ENCODE measurements at regions not wholly inside any gene's neighbourhood (a gene's known extent, or its start where the extent isn't known, plus 50 kb on each side); places are given as distances from the start of the nearest gene placed in this dataset.
A peak's percentile ranks its signal among the peaks of the same experiment; 100 is the strongest.

- TF ChIP-seq DEAF1 (CRISPR knock-in tag; IDR thresholded peaks at IDR 0.05), result no peak
- no peak for TF ChIP-seq L3MBTL2 (IDR thresholded peaks at IDR 0.05)
- no peak for TF ChIP-seq E4F1 (CRISPR knock-in tag; IDR thresholded peaks at IDR 0.05; ENCODE audit: borderline replicate concordance)
- TF ChIP-seq MYC (IDR thresholded peaks at IDR 0.05; ENCODE audit: low read depth, low read length), result no peak
- no peak for TF ChIP-seq MYC (CRISPR knock-in tag; IDR thresholded peaks at IDR 0.05; ENCODE audit: borderline replicate concordance, low read depth)
- TF ChIP-seq PBX2 (CRISPR knock-in tag; IDR thresholded peaks at IDR 0.05; ENCODE audit: low read depth), result no peak
- TF ChIP-seq PBX2 (tag; conservative IDR thresholded peaks at IDR 0.05; ENCODE audit: low read depth), result peak; percentile 92
- TF ChIP-seq ZNF76 (CRISPR knock-in tag; IDR thresholded peaks at IDR 0.05; ENCODE audit: borderline replicate concordance), result no peak
- TF ChIP-seq ZNF668 (CRISPR knock-in tag; IDR thresholded peaks at IDR 0.05), result no peak
- TF ChIP-seq ZNF436 (CRISPR knock-in tag; IDR thresholded peaks at IDR 0.05), result no peak
- TF ChIP-seq, protein P1, sequence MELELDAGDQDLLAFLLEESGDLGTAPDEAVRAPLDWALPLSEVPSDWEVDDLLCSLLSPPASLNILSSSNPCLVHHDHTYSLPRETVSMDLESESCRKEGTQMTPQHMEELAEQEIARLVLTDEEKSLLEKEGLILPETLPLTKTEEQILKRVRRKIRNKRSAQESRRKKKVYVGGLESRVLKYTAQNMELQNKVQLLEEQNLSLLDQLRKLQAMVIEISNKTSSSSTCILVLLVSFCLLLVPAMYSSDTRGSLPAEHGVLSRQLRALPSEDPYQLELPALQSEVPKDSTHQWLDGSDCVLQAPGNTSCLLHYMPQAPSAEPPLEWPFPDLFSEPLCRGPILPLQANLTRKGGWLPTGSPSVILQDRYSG (tag; conservative IDR thresholded peaks at IDR 0.05; ENCODE audit: low read depth), result no peak
- no peak for TF ChIP-seq BMI1 (IDR thresholded peaks at IDR 0.05; ENCODE audit: low read length)
- TF ChIP-seq NFE2 (IDR thresholded peaks at IDR 0.05; ENCODE audit: low read depth), result peak; percentile 71
- TF ChIP-seq RCOR1 (IDR thresholded peaks at IDR 0.05; ENCODE audit: borderline replicate concordance in 1 of 2, low read depth in 2 of 2, low read length in 2 of 2), result peak in 1 of 2 experiments; percentile 44; a peak in 1 of 4 replicates
- TF ChIP-seq ZNF121 (CRISPR knock-in tag; conservative IDR thresholded peaks at IDR 0.05), result no peak
- no peak for TF ChIP-seq RBM22 (IDR thresholded peaks at IDR 0.05; ENCODE audit: low read depth, low read length, poor library complexity, severe bottlenecking)
- TF ChIP-seq SOX6 (IDR thresholded peaks at IDR 0.05), result peak; percentile 71; the same call in 1 of the 2 replicates
- TF ChIP-seq, protein P2, sequence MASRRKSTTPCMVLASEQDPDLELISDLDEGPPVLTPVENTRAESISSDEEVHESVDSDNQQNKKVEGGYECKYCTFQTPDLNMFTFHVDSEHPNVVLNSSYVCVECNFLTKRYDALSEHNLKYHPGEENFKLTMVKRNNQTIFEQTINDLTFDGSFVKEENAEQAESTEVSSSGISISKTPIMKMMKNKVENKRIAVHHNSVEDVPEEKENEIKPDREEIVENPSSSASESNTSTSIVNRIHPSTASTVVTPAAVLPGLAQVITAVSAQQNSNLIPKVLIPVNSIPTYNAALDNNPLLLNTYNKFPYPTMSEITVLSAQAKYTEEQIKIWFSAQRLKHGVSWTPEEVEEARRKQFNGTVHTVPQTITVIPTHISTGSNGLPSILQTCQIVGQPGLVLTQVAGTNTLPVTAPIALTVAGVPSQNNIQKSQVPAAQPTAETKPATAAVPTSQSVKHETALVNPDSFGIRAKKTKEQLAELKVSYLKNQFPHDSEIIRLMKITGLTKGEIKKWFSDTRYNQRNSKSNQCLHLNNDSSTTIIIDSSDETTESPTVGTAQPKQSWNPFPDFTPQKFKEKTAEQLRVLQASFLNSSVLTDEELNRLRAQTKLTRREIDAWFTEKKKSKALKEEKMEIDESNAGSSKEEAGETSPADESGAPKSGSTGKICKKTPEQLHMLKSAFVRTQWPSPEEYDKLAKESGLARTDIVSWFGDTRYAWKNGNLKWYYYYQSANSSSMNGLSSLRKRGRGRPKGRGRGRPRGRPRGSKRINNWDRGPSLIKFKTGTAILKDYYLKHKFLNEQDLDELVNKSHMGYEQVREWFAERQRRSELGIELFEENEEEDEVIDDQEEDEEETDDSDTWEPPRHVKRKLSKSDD (conservative IDR thresholded peaks at IDR 0.05; ENCODE audit: low read length), result no peak
- TF ChIP-seq ETS2 (tag; IDR thresholded peaks at IDR 0.05; ENCODE audit: borderline replicate concordance, poor library complexity, severe bottlenecking), result no peak
These were observed 93.4 kb downstream of the PHLDA1 start (continued) for GRCh38 chr12:75938189-75938588.
